SK-N-SH treated with all-trans-retinoic acid at 6 μM for 48 hours (cell line): ENCODE measurements at regions not wholly inside any gene's neighbourhood (a gene's known extent, or its start where the extent isn't known, plus 50 kb on each side); places are given as distances from the start of the nearest gene placed in this dataset.

ENCODE experiments used
- ATAC-seq: fragments of 200-7000 bp; cut with Tn5 transposase; 3 replicates; pipeline ENCODE4 v1.9.1; 2020; ENCODE audit warnings: mild to moderate bottlenecking, moderate library complexity
- ARNTL ChIP-seq: fragments of 450-650 bp; formaldehyde crosslinking; IDR thresholded peaks from 2 replicates; pipeline ENCODE4 v1.5.0; 2020; ENCODE audit warnings: low read depth, mild to moderate bottlenecking, moderate library complexity, borderline replicate concordance
- BACH2 ChIP-seq: fragments of 250-450 bp; sonication (Bioruptor Pico); IDR thresholded peaks from 2 replicates; pipeline ENCODE4 v1.9.0; 2021; ENCODE audit warnings: mild to moderate bottlenecking, borderline replicate concordance
- CREB5 ChIP-seq: fragments of 250-450 bp; sonication (Bioruptor Pico); IDR thresholded peaks from 2 replicates; pipeline ENCODE4 v1.5.1; 2020; ENCODE audit warnings: low read depth, mild to moderate bottlenecking, moderate library complexity
- CSDC2 ChIP-seq: fragments of 250-450 bp; sonication (Bioruptor Pico); IDR thresholded peaks from 2 replicates; pipeline ENCODE4 v1.5.0; 2020; ENCODE audit warnings: mild to moderate bottlenecking, moderate library complexity
- GLIS3 ChIP-seq: fragments of 250-450 bp; sonication (Bioruptor Pico); IDR thresholded peaks from 2 replicates; pipeline ENCODE4 v1.5.0; 2020; ENCODE audit warnings: mild to moderate bottlenecking, moderate library complexity
- ISL1 ChIP-seq: fragments of 250-450 bp; sonication (Bioruptor Pico); IDR thresholded peaks from 2 replicates; pipeline ENCODE4 v2.1.2; 2022; ENCODE audit warnings: mild to moderate bottlenecking, moderate library complexity
- OSR1 ChIP-seq: fragments of 250-450 bp; sonication (Bioruptor Pico); IDR thresholded peaks from 2 replicates; pipeline ENCODE4 v1.8.0; 2022; ENCODE audit warnings: moderate library complexity, mild to moderate bottlenecking, inconsistent platforms
- PPARA ChIP-seq: fragments of 250-450 bp; sonication (Bioruptor Pico); IDR thresholded peaks from 2 replicates; pipeline ENCODE4 v1.5.0; 2020; ENCODE audit warnings: mild to moderate bottlenecking, borderline replicate concordance
- RARB ChIP-seq: fragments of 250-450 bp; sonication (Bioruptor Pico); IDR thresholded peaks from 2 replicates; pipeline ENCODE4 v1.8.0; 2021; ENCODE audit warnings: mild to moderate bottlenecking, moderate library complexity
- SNAI2 ChIP-seq: fragments of 250-450 bp; sonication (Bioruptor Pico); IDR thresholded peaks from 2 replicates; pipeline ENCODE4 v1.5.0; 2020; ENCODE audit warnings: mild to moderate bottlenecking, moderate library complexity
- TCF4 ChIP-seq: fragments of 250-450 bp; sonication (Bioruptor Pico); IDR thresholded peaks from 2 replicates; pipeline ENCODE4 v1.8.0; 2021; ENCODE audit warnings: mild to moderate bottlenecking, moderate library complexity, borderline replicate concordance
- TOX ChIP-seq: fragments of 250-450 bp; sonication (Bioruptor Pico); IDR thresholded peaks from 2 replicates; pipeline ENCODE4 v1.8.0; 2021; ENCODE audit warnings: mild to moderate bottlenecking, moderate library complexity, borderline replicate concordance
- ZC3H10 ChIP-seq: fragments of 250-450 bp; sonication (Bioruptor Pico); IDR thresholded peaks from 2 replicates; pipeline ENCODE4 v1.5.1; 2021; ENCODE audit warnings: mild to moderate bottlenecking, moderate library complexity
- ZFP3 ChIP-seq: fragments of 250-450 bp; sonication (Bioruptor Pico); IDR thresholded peaks from 2 replicates; pipeline ENCODE4 v1.5.0; 2020; ENCODE audit warnings: mild to moderate bottlenecking, moderate library complexity
- ZFP30 ChIP-seq: fragments of 450-650 bp; formaldehyde crosslinking; IDR thresholded peaks from 2 replicates; pipeline ENCODE4 v1.5.0; 2022; ENCODE audit warnings: mild to moderate bottlenecking, moderate library complexity
- ZNF565 ChIP-seq: fragments of 450-650 bp; formaldehyde crosslinking; conservative IDR thresholded peaks from 2 replicates; pipeline ENCODE4 v1.5.0; 2020; ENCODE audit warnings: low read depth, mild to moderate bottlenecking, moderate library complexity
- ZNF70 ChIP-seq: fragments of 450-650 bp; formaldehyde crosslinking; IDR thresholded peaks from 2 replicates; pipeline ENCODE4 v1.5.0; 2020; ENCODE audit warnings: mild to moderate bottlenecking, moderate library complexity
- ZNF8 ChIP-seq: fragments of 450-650 bp; formaldehyde crosslinking; IDR thresholded peaks from 2 replicates; pipeline ENCODE4 v1.5.0; 2020; ENCODE audit warnings: mild to moderate bottlenecking, moderate library complexity
- TF ChIP-seq, protein P1 (sequence below): fragments of 250-450 bp; sonication (Bioruptor Pico); IDR thresholded peaks from 2 replicates; pipeline ENCODE4 v1.5.0; 2020; ENCODE audit warnings: mild to moderate bottlenecking, moderate library complexity
- TF ChIP-seq, protein P2 (sequence below): fragments of 250-450 bp; sonication (Bioruptor Pico); IDR thresholded peaks from 2 replicates; pipeline ENCODE4 v1.8.0; 2020; ENCODE audit warnings: mild to moderate bottlenecking, moderate library complexity, borderline replicate concordance
- TF ChIP-seq, protein P3 (sequence below): fragments of 250-450 bp; sonication (Bioruptor Pico); IDR thresholded peaks from 2 replicates; pipeline ENCODE4 v1.8.0; 2021; ENCODE audit warnings: low read depth, mild to moderate bottlenecking, moderate library complexity, borderline replicate concordance

- ATAC-seq = no peak
- TF ChIP-seq ARNTL (CRISPR knock-in tag) (no peak), ZFP30 (CRISPR knock-in tag) (no peak), CSDC2 (CRISPR knock-in tag) (no peak), ZNF8 (no peak), ZC3H10 (CRISPR knock-in tag) (no peak), BACH2 (CRISPR knock-in tag) (no peak), OSR1 (CRISPR knock-in tag) (no peak), PPARA (CRISPR knock-in tag) (no peak), CREB5 (CRISPR knock-in tag) (no peak), TOX (CRISPR knock-in tag) (no peak), RARB (CRISPR knock-in tag) (no peak), TCF4 (no peak), ISL1 (CRISPR knock-in tag) (no peak), ZFP3 (no peak), ZNF70 (CRISPR knock-in tag) (no peak), SNAI2 (CRISPR knock-in tag) (no peak), ZNF565 (no peak)
- TF ChIP-seq, protein P1, sequence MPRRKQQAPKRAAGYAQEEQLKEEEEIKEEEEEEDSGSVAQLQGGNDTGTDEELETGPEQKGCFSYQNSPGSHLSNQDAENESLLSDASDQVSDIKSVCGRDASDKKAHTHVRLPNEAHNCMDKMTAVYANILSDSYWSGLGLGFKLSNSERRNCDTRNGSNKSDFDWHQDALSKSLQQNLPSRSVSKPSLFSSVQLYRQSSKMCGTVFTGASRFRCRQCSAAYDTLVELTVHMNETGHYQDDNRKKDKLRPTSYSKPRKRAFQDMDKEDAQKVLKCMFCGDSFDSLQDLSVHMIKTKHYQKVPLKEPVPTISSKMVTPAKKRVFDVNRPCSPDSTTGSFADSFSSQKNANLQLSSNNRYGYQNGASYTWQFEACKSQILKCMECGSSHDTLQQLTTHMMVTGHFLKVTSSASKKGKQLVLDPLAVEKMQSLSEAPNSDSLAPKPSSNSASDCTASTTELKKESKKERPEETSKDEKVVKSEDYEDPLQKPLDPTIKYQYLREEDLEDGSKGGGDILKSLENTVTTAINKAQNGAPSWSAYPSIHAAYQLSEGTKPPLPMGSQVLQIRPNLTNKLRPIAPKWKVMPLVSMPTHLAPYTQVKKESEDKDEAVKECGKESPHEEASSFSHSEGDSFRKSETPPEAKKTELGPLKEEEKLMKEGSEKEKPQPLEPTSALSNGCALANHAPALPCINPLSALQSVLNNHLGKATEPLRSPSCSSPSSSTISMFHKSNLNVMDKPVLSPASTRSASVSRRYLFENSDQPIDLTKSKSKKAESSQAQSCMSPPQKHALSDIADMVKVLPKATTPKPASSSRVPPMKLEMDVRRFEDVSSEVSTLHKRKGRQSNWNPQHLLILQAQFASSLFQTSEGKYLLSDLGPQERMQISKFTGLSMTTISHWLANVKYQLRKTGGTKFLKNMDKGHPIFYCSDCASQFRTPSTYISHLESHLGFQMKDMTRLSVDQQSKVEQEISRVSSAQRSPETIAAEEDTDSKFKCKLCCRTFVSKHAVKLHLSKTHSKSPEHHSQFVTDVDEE (CRISPR knock-in tag) = no peak
- TF ChIP-seq, protein P2, sequence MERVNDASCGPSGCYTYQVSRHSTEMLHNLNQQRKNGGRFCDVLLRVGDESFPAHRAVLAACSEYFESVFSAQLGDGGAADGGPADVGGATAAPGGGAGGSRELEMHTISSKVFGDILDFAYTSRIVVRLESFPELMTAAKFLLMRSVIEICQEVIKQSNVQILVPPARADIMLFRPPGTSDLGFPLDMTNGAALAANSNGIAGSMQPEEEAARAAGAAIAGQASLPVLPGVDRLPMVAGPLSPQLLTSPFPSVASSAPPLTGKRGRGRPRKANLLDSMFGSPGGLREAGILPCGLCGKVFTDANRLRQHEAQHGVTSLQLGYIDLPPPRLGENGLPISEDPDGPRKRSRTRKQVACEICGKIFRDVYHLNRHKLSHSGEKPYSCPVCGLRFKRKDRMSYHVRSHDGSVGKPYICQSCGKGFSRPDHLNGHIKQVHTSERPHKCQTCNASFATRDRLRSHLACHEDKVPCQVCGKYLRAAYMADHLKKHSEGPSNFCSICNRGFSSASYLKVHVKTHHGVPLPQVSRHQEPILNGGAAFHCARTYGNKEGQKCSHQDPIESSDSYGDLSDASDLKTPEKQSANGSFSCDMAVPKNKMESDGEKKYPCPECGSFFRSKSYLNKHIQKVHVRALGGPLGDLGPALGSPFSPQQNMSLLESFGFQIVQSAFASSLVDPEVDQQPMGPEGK (CRISPR knock-in tag) = no peak
- TF ChIP-seq, protein P3, sequence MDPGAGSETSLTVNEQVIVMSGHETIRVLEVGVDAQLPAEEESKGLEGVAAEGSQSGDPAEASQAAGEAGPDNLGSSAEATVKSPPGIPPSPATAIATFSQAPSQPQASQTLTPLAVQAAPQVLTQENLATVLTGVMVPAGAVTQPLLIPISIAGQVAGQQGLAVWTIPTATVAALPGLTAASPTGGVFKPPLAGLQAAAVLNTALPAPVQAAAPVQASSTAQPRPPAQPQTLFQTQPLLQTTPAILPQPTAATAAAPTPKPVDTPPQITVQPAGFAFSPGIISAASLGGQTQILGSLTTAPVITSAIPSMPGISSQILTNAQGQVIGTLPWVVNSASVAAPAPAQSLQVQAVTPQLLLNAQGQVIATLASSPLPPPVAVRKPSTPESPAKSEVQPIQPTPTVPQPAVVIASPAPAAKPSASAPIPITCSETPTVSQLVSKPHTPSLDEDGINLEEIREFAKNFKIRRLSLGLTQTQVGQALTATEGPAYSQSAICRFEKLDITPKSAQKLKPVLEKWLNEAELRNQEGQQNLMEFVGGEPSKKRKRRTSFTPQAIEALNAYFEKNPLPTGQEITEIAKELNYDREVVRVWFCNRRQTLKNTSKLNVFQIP (CRISPR knock-in tag) = no peak
Measured at GRCh38 chr12:85656561-85656960, 179.6 kb downstream of the RASSF9 start.

GRCh38 chr12:85657251-85657650 lies 179.0 kb downstream of the RASSF9 start:
- no peak for ATAC-seq

More at GRCh38 chr12:85657251-85657650, 179.0 kb downstream of the RASSF9 start:
- no peak for TF ChIP-seq OSR1 (CRISPR knock-in tag)
- TF ChIP-seq ZFP30 (CRISPR knock-in tag) = no peak
- no peak for TF ChIP-seq RARB (CRISPR knock-in tag)
- no peak for TF ChIP-seq ZFP3
- no peak for TF ChIP-seq GLIS3 (CRISPR knock-in tag)
- no peak for TF ChIP-seq CSDC2 (CRISPR knock-in tag)
- TF ChIP-seq ZNF565 = no peak
- no peak for TF ChIP-seq SNAI2 (CRISPR knock-in tag)
- TF ChIP-seq ARNTL (CRISPR knock-in tag) = no peak
- no peak for TF ChIP-seq TCF4
- TF ChIP-seq, protein P2 (CRISPR knock-in tag) = no peak
- TF ChIP-seq TOX (CRISPR knock-in tag) = no peak
- no peak for TF ChIP-seq ZC3H10 (CRISPR knock-in tag)
- TF ChIP-seq, protein P3 (CRISPR knock-in tag) = no peak
- no peak for TF ChIP-seq CREB5 (CRISPR knock-in tag)
- TF ChIP-seq BACH2 (CRISPR knock-in tag) = no peak
